ENCODE measurements at regions not wholly inside any gene's neighbourhood (a gene's known extent, or its start where the extent isn't known, plus 50 kb on each side); places are given as distances from the start of the nearest gene placed in this dataset.

DNA sequence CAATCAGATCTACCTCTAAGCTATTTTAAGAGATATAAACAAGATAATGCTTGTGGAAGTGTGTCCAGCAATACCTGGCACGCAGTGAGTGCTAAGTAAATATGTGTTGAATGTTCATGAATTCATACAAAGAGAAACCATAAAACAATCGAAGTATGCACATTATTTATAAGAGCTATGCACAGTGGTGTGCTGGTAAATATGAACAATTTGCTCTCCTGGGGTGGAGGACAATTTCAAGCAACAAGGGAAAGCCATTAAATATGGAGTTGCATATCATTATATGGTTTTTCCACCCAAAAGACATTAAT, 526.6 kb upstream of the MARCKS start (continued):
- TF ChIP-seq, protein P1, sequence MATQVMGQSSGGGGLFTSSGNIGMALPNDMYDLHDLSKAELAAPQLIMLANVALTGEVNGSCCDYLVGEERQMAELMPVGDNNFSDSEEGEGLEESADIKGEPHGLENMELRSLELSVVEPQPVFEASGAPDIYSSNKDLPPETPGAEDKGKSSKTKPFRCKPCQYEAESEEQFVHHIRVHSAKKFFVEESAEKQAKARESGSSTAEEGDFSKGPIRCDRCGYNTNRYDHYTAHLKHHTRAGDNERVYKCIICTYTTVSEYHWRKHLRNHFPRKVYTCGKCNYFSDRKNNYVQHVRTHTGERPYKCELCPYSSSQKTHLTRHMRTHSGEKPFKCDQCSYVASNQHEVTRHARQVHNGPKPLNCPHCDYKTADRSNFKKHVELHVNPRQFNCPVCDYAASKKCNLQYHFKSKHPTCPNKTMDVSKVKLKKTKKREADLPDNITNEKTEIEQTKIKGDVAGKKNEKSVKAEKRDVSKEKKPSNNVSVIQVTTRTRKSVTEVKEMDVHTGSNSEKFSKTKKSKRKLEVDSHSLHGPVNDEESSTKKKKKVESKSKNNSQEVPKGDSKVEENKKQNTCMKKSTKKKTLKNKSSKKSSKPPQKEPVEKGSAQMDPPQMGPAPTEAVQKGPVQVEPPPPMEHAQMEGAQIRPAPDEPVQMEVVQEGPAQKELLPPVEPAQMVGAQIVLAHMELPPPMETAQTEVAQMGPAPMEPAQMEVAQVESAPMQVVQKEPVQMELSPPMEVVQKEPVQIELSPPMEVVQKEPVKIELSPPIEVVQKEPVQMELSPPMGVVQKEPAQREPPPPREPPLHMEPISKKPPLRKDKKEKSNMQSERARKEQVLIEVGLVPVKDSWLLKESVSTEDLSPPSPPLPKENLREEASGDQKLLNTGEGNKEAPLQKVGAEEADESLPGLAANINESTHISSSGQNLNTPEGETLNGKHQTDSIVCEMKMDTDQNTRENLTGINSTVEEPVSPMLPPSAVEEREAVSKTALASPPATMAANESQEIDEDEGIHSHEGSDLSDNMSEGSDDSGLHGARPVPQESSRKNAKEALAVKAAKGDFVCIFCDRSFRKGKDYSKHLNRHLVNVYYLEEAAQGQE (IDR thresholded peaks at IDR 0.05) = no peak
- no peak for TF ChIP-seq RAD21 (IDR thresholded peaks at IDR 0.05)

DNA sequence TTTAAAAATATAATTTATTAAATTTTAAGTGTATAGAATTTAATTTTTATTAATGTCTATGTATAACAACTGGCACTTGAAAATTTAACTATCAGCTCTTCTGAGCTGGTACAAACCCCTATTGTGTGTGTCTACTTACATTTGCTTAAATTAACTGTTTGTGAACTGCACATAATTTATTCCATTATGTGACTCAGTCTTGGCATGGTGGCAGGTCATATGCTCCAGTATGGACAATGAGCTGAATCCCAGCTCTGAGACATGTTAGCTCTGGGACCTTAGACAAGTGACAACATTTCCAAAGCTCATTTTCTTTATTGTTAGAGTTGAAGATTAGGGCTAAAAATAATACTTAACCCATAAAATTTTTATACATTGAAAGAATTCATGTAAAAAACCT, 526.1 kb upstream of the MARCKS start:
- Histone ChIP-seq H3K27me3 (ENCODE audit: control insufficient read depth in 4 of 4, insufficient read depth in 4 of 4, low read length in 3 of 4) (peaks cover 0 to 3% (median 0%) of the 10 kb centered on the region in 4 donors), H3K4me3 (ENCODE audit: low read depth in 1 of 3, low read length in 3 of 3) (no peak overlapping the region), H3K9ac (ENCODE audit: low read depth in 1 of 2, low read length in 2 of 2) (no peak overlapping the region), H3K4me1 (ENCODE audit: control insufficient read depth in 4 of 4, insufficient read depth in 4 of 4, low read length in 3 of 4) (no peaks in the 10 kb centered on the region), H3K9me3 (ENCODE audit: control insufficient read depth in 4 of 4, low read length in 3 of 4) (no peaks in the 10 kb centered on the region), H3K36me3 (ENCODE audit: control insufficient read depth in 4 of 4, insufficient read depth in 3 of 4, low read depth in 1 of 4, low read length in 3 of 4) (no peaks in the 10 kb centered on the region), H3K27ac (ENCODE audit: low read depth in 1 of 2, low read length in 2 of 2) (no peak overlapping the region)
- no peak for DNase-seq (ENCODE audit: low spot score)
- TF ChIP-seq GABPA (IDR thresholded peaks at IDR 0.05 in 1 of 2, conservative IDR thresholded peaks at IDR 0.05 in 1 of 2) (no peak), HNF4G (IDR thresholded peaks at IDR 0.05) (no peak), FOXA2 (IDR thresholded peaks at IDR 0.05) (no peak), TAF1 (conservative IDR thresholded peaks at IDR 0.05) (no peak), SP1 (IDR thresholded peaks at IDR 0.05) (no peak), JUND (IDR thresholded peaks at IDR 0.05) (no peak), HNF4A (conservative IDR thresholded peaks at IDR 0.05) (no peak), RXRA (IDR thresholded peaks at IDR 0.05) (no peak), YY1 (IDR thresholded peaks at IDR 0.05) (no peak), FOXA1 (IDR thresholded peaks at IDR 0.05) (no peak), EGR1 (IDR thresholded peaks at IDR 0.05; ENCODE audit: low read depth in 2 of 2) (no peak), NR2F2 (IDR thresholded peaks at IDR 0.05) (no peak), RAD21 (IDR thresholded peaks at IDR 0.05) (no peak)
- TF ChIP-seq, protein P2, sequence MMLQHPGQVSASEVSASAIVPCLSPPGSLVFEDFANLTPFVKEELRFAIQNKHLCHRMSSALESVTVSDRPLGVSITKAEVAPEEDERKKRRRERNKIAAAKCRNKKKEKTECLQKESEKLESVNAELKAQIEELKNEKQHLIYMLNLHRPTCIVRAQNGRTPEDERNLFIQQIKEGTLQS (IDR thresholded peaks at IDR 0.05) = no peak
- TF ChIP-seq, protein P3, sequence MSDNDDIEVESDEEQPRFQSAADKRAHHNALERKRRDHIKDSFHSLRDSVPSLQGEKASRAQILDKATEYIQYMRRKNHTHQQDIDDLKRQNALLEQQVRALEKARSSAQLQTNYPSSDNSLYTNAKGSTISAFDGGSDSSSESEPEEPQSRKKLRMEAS (IDR thresholded peaks at IDR 0.05) = no peak
- TF ChIP-seq, protein P4, sequence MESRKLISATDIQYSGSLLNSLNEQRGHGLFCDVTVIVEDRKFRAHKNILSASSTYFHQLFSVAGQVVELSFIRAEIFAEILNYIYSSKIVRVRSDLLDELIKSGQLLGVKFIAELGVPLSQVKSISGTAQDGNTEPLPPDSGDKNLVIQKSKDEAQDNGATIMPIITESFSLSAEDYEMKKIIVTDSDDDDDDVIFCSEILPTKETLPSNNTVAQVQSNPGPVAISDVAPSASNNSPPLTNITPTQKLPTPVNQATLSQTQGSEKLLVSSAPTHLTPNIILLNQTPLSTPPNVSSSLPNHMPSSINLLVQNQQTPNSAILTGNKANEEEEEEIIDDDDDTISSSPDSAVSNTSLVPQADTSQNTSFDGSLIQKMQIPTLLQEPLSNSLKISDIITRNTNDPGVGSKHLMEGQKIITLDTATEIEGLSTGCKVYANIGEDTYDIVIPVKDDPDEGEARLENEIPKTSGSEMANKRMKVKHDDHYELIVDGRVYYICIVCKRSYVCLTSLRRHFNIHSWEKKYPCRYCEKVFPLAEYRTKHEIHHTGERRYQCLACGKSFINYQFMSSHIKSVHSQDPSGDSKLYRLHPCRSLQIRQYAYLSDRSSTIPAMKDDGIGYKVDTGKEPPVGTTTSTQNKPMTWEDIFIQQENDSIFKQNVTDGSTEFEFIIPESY (IDR thresholded peaks at IDR 0.05) = no peak
- TF ChIP-seq, protein P5, sequence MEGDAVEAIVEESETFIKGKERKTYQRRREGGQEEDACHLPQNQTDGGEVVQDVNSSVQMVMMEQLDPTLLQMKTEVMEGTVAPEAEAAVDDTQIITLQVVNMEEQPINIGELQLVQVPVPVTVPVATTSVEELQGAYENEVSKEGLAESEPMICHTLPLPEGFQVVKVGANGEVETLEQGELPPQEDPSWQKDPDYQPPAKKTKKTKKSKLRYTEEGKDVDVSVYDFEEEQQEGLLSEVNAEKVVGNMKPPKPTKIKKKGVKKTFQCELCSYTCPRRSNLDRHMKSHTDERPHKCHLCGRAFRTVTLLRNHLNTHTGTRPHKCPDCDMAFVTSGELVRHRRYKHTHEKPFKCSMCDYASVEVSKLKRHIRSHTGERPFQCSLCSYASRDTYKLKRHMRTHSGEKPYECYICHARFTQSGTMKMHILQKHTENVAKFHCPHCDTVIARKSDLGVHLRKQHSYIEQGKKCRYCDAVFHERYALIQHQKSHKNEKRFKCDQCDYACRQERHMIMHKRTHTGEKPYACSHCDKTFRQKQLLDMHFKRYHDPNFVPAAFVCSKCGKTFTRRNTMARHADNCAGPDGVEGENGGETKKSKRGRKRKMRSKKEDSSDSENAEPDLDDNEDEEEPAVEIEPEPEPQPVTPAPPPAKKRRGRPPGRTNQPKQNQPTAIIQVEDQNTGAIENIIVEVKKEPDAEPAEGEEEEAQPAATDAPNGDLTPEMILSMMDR (IDR thresholded peaks at IDR 0.05; ENCODE audit: low read depth, low read length, missing input control) = no peak
- TF ChIP-seq, protein P1 (IDR thresholded peaks at IDR 0.05) = no peak
